ENCODE measurements at regions not wholly inside any gene's neighbourhood (a gene's known extent, or its start where the extent isn't known, plus 50 kb on each side); places are given as distances from the start of the nearest gene placed in this dataset.

DNA sequence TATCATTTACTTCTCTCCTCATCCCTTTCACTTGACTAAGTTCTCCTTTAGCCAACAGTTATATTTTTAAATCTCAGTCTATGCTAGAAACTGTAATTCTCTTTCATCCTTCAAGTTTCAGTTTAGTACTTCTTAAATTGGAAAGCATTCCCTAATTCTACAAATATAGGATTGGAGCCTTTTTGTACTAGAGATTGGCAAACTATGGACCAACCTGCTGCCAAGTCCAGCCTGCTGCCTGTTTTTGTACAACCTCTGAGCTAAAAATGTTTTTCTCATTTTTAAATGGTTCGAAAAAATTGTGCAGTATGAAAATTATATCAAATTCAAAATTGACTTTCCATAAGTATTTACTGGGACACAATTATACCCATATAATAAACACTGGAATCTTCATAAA is 1381.5 kb upstream of the SPRY2 start:
- TF ChIP-seq, protein P1, sequence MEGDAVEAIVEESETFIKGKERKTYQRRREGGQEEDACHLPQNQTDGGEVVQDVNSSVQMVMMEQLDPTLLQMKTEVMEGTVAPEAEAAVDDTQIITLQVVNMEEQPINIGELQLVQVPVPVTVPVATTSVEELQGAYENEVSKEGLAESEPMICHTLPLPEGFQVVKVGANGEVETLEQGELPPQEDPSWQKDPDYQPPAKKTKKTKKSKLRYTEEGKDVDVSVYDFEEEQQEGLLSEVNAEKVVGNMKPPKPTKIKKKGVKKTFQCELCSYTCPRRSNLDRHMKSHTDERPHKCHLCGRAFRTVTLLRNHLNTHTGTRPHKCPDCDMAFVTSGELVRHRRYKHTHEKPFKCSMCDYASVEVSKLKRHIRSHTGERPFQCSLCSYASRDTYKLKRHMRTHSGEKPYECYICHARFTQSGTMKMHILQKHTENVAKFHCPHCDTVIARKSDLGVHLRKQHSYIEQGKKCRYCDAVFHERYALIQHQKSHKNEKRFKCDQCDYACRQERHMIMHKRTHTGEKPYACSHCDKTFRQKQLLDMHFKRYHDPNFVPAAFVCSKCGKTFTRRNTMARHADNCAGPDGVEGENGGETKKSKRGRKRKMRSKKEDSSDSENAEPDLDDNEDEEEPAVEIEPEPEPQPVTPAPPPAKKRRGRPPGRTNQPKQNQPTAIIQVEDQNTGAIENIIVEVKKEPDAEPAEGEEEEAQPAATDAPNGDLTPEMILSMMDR (IDR thresholded peaks at IDR 0.05; ENCODE audit: low read depth, low read length, missing input control): no peak
- TF ChIP-seq, protein P2, sequence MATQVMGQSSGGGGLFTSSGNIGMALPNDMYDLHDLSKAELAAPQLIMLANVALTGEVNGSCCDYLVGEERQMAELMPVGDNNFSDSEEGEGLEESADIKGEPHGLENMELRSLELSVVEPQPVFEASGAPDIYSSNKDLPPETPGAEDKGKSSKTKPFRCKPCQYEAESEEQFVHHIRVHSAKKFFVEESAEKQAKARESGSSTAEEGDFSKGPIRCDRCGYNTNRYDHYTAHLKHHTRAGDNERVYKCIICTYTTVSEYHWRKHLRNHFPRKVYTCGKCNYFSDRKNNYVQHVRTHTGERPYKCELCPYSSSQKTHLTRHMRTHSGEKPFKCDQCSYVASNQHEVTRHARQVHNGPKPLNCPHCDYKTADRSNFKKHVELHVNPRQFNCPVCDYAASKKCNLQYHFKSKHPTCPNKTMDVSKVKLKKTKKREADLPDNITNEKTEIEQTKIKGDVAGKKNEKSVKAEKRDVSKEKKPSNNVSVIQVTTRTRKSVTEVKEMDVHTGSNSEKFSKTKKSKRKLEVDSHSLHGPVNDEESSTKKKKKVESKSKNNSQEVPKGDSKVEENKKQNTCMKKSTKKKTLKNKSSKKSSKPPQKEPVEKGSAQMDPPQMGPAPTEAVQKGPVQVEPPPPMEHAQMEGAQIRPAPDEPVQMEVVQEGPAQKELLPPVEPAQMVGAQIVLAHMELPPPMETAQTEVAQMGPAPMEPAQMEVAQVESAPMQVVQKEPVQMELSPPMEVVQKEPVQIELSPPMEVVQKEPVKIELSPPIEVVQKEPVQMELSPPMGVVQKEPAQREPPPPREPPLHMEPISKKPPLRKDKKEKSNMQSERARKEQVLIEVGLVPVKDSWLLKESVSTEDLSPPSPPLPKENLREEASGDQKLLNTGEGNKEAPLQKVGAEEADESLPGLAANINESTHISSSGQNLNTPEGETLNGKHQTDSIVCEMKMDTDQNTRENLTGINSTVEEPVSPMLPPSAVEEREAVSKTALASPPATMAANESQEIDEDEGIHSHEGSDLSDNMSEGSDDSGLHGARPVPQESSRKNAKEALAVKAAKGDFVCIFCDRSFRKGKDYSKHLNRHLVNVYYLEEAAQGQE (IDR thresholded peaks at IDR 0.05): no peak
- TF ChIP-seq JUND (IDR thresholded peaks at IDR 0.05) (no peak), TAF1 (conservative IDR thresholded peaks at IDR 0.05) (no peak), HNF4G (IDR thresholded peaks at IDR 0.05) (no peak), RAD21 (IDR thresholded peaks at IDR 0.05) (no peak), SP1 (IDR thresholded peaks at IDR 0.05) (no peak), YY1 (IDR thresholded peaks at IDR 0.05) (no peak)
- TF ChIP-seq, protein P3, sequence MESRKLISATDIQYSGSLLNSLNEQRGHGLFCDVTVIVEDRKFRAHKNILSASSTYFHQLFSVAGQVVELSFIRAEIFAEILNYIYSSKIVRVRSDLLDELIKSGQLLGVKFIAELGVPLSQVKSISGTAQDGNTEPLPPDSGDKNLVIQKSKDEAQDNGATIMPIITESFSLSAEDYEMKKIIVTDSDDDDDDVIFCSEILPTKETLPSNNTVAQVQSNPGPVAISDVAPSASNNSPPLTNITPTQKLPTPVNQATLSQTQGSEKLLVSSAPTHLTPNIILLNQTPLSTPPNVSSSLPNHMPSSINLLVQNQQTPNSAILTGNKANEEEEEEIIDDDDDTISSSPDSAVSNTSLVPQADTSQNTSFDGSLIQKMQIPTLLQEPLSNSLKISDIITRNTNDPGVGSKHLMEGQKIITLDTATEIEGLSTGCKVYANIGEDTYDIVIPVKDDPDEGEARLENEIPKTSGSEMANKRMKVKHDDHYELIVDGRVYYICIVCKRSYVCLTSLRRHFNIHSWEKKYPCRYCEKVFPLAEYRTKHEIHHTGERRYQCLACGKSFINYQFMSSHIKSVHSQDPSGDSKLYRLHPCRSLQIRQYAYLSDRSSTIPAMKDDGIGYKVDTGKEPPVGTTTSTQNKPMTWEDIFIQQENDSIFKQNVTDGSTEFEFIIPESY (IDR thresholded peaks at IDR 0.05): no peak
